ENCODE measurements at regions not wholly inside any gene's neighbourhood (a gene's known extent, or its start where the extent isn't known, plus 50 kb on each side); places are given as distances from the start of the nearest gene placed in this dataset.
A peak's percentile ranks its signal among the peaks of the same experiment; 100 is the strongest.

GRCh38 chrX:40471965-40472648 is 108.7 kb upstream of the ATP6AP2 start:
- Histone ChIP-seq H3K36me3 (no peaks in the 10 kb centered on the region), H3K4me1 (peaks cover 0 to 10% of the 10 kb centered on the region in 2 donors), H3K27me3 (no peaks in the 10 kb centered on the region), H3K27ac (no peak overlapping the region), H3K4me3 (no peak overlapping the region), H3K9me3 (no peaks in the 10 kb centered on the region)
- intact Hi-C loops (cut with DNase I) = no loop called here
- peak; percentile 65 for ATAC-seq
- TF ChIP-seq, protein P1, sequence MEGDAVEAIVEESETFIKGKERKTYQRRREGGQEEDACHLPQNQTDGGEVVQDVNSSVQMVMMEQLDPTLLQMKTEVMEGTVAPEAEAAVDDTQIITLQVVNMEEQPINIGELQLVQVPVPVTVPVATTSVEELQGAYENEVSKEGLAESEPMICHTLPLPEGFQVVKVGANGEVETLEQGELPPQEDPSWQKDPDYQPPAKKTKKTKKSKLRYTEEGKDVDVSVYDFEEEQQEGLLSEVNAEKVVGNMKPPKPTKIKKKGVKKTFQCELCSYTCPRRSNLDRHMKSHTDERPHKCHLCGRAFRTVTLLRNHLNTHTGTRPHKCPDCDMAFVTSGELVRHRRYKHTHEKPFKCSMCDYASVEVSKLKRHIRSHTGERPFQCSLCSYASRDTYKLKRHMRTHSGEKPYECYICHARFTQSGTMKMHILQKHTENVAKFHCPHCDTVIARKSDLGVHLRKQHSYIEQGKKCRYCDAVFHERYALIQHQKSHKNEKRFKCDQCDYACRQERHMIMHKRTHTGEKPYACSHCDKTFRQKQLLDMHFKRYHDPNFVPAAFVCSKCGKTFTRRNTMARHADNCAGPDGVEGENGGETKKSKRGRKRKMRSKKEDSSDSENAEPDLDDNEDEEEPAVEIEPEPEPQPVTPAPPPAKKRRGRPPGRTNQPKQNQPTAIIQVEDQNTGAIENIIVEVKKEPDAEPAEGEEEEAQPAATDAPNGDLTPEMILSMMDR (IDR thresholded peaks at IDR 0.05) = no peak
- DNase-seq = peak in 3 of 4 donors; percentile 37 to 87 (median 70)

DNA sequence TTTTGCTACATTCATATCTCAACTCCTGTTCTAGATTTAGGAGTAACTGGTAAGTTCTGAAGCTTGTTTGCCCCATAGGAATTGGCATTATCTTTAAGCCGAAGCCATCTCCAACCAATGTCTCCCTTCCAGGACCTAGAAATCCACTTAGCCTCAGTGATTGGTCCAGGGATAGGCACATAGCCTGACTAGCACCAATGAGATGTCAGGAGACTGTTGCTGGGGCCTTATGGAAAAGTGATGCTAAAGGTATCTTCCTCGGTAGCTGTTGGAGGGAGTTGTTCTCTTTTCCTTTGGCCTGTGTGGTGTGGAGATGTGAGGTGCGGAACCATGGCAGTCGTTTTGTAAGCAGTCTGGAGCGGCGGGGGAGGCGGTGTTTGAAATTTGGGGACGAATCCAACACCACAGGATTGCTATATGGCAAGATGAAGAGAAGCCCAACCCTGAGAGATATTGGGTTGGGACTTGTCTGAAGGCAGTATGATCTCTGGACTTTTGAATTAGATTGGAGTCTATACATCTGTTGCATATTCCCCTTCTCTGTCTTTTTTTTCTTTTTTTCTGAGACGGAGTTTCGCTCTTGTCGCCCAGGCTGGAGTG is 109.8 kb upstream of the ATP6AP2 start:
- intact Hi-C loops (cut with DNase I) = no loop called here
- Histone ChIP-seq H3K36me3 (no peaks in the 10 kb centered on the region), H3K27ac (no peak overlapping the region), H3K4me1 (peaks cover 0 to 10% of the 10 kb centered on the region in 2 donors), H3K4me3 (no peak overlapping the region), H3K9me3 (no peaks in the 10 kb centered on the region), H3K27me3 (no peaks in the 10 kb centered on the region)
- DNase-seq (no peak), ATAC-seq (no peak)
- TF ChIP-seq, protein P1 (IDR thresholded peaks at IDR 0.05) = no peak

DNA sequence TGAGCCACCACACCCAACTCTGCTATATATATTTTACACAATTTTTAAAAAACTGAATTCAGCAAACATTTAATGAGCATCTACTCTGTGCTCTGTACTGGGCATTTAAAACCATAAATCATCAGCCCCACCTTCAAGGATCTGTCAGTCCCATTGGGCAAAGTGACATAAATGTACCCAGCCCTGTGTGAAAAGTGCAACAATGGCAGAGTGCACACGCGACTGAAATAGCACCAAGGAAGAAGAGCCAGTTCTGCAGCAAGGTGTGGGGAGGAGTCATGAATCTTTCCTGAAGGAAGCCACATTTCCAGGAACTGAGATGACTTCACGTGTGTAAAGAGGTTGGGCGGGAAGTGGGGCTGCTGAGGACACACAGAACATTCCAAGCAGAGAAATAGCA is 111.5 kb upstream of the ATP6AP2 start:
- ATAC-seq = no peak
- intact Hi-C loops (cut with DNase I) = no loop called here

DNA sequence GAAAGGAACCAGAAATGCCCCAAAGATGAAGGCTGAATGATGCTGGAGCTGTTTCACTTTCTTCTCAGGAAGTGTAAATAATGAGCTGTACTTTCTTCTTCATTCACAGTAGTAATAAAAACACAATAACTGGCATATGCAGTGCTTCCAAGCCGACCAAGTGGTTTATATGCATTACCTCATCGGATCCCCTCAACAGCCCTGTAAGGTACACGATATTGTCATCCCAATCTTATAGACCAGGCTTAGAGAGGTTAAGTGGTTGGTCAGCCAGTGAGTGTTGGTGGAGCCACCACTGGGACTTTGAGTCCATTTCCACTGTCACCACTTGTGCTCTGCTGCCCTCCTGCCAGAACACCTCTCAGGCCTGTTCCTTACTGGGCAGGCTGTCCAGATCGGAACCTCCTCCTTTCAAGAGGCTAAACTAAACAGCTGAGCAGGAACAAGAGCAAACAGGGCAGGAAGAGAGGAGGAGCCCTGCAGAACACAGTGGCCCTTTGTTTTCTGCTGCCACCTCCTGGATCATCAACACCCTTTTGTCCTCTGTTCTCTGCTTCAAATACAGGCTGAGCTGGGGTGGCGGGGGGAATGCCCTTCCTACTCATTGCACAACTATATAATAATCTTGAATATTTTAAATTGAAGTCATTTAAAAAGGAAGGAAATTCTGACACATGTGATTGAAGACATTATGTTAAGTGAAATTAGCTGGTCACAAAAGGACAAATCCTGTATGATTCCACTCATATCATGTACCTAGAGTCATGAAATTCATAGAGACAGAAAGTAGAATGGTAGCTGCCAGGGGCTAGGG is 112.5 kb upstream of the ATP6AP2 start:
- intact Hi-C loops (cut with DNase I) = no loop called here

More for the DNA sequence above, 111.5 kb upstream of the ATP6AP2 start:
- Histone ChIP-seq H3K27me3 (no peaks in the 10 kb centered on the region), H3K36me3 (no peaks in the 10 kb centered on the region), H3K4me3 (no peak overlapping the region), H3K9me3 (no peaks in the 10 kb centered on the region), H3K4me1 (peaks cover 0 to 10% of the 10 kb centered on the region in 2 donors), H3K27ac (no peak overlapping the region)
- TF ChIP-seq, protein P1 (IDR thresholded peaks at IDR 0.05) = no peak
- no peak for DNase-seq

More for the DNA sequence above, 112.5 kb upstream of the ATP6AP2 start:
- no peak overlapping the region for H3K4me3 ChIP-seq
- peak; percentile 89 for ATAC-seq
- TF ChIP-seq, protein P1 (IDR thresholded peaks at IDR 0.05) = peak; percentile 16 to 22
- DNase-seq = peak in 3 of 4 donors; percentile 17 to 59 (median 47)
- no peak overlapping the region for H3K27ac ChIP-seq
- H3K36me3 ChIP-seq = no peaks in the 10 kb centered on the region
- no peaks in the 10 kb centered on the region for H3K27me3 ChIP-seq
- H3K9me3 ChIP-seq = no peaks in the 10 kb centered on the region
- peaks cover 0 to 10% of the 10 kb centered on the region in 2 donors for H3K4me1 ChIP-seq

Data from left lung (tissue), 4 donors.